ENCODE measurements at regions not wholly inside any gene's neighbourhood (a gene's known extent, or its start where the extent isn't known, plus 50 kb on each side); places are given as distances from the start of the nearest gene placed in this dataset.
"Not testable (repeated sequence)": the region's sequence is repeated elsewhere in the genome, so short reads cannot be mapped to it uniquely, and the experiment has no call there.

GRCh38 chr5:74500110-74500917 is 140.2 kb downstream of the ENC1 start:
- no peak for DNase-seq (ENCODE audit: low spot score)

- no peak for DNase-seq (ENCODE audit: low spot score)
Measured at GRCh38 chr5:74499256-74500050, 141.1 kb downstream of the ENC1 start.

- DNase-seq (ENCODE audit: low spot score) = no peak
Measured at GRCh38 chr5:74497706-74498105, 142.8 kb downstream of the ENC1 start.

- DNase-seq (ENCODE audit: low spot score) = no peak
Measured at GRCh38 chr5:74493411-74493810, 147.1 kb downstream of the ENC1 start.

- no peak for DNase-seq (ENCODE audit: low spot score)
Measured at GRCh38 chr5:74492230-74492629, 148.3 kb downstream of the ENC1 start.

DNA sequence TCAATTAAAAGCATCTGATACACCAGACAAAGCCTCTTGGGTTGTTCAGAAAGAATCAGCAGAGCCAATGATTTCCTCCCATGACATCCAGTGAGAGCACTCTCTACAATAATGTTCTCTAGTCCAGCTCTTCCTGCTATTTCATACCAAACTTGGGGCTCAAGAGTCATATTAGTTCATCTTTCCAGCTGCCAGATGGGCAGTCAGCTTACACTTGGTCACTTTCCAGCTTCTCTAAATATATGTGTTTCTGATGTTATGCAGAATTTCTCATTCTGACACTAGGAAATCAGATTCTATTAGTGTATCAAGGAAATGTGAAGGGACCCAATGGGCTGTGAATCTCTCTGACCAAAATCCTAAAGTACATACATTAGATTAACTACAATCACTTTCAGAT is 148.9 kb downstream of the ENC1 start:
- no peak for DNase-seq (ENCODE audit: low spot score)

GRCh38 chr5:74490814-74491213 is 149.7 kb downstream of the ENC1 start:
- DNase-seq (ENCODE audit: low spot score) = no peak

GRCh38 chr5:74482990-74483389 is 157.5 kb downstream of the ENC1 start:
- no peak for DNase-seq (ENCODE audit: low spot score)

DNA sequence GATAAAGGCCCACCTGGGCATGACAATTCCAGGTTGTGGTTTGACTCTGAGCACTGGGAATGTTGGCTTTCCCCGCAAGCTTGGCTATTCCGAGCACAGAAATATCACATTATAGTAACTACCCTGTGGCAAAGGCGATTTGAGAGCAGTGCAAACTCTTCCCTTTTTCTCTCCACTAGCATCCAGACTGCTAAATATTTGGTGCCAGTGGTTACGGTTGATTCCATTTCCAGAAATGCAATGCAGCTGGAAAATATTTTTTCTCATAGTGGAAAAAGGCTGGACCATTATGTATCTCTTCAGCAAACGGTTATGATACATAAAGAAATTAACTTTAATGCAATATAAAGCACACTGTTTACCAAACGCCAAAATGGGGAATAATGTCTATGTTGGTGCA is 158.0 kb downstream of the ENC1 start:
- no peak for DNase-seq (ENCODE audit: low spot score)

GRCh38 chr5:74481357-74481756 is 159.2 kb downstream of the ENC1 start:
- DNase-seq (ENCODE audit: low spot score) = not testable (repeated sequence)

DNA sequence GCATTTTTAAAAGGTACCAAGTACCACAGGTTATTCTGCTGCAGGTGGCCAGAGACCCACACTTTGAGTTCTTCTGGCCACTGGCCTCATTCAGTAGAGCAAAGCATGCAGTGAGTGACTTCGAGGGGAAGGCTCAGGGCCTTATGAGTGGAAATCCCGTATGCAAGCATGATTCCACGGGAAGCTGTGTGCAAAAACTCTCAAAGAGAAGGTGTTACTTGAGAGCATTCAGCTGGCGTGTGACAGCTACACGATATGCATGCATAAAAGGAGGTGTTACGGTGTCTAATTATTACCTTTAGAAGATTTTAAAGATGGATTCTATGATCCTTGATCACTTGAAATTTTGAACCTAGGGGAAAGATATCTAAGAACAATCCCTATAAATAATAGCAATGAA is 160.3 kb downstream of the ENC1 start:
- no peak for DNase-seq (ENCODE audit: low spot score)

GRCh38 chr5:74478328-74478727 is 162.2 kb downstream of the ENC1 start:
- DNase-seq (ENCODE audit: low spot score) = no peak

DNA sequence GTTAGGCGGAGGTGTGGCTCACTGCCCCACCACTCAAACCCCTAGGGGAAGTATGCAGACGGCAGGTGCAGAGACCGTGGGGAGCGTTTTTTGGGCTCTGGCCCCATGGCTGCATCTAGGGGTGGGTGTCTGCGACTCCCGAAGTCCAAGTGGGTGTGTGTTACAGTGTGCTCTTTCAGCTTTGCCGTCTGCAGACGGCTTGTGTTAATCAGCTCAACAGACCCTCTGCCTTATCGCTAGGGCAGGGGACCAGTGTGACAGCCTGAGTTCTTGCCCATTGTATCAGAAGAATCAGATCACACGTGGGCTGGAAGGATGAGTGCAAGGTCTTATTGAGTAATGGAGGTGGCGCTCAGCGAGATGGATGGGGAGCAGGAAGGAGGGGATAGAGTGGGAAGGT is 162.8 kb downstream of the ENC1 start:
- no peak for DNase-seq (ENCODE audit: low spot score)

DNA sequence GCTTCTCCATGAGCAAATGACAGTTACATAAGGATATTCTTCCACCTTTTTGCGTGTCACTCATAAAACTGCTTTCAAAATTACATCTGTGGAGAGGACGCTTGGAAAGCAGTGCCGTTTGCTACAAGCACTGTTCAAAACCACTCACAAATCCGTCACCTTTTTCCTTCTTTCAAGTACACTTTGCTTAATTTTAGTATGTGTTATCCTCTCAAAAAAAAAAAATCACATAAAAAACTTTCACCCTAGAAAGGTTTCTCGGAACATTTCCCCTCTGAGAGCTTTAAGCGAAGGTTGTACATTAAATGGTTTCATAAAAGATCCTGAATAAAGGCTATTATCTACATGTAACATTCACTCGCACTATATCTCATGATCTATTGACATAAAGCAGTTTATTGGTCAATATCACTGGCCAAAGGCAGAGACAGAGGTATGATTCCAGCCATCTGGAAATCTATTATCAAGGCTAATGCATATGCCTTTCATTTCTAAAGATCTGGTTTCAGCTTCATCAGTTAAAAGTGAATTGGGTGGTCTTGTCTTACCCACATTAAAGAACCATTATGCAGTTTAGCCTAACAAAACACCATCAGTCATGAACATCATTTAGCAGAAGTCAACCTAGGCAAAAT is 163.6 kb downstream of the ENC1 start:
- DNase-seq (ENCODE audit: low spot score) = no peak

DNA sequence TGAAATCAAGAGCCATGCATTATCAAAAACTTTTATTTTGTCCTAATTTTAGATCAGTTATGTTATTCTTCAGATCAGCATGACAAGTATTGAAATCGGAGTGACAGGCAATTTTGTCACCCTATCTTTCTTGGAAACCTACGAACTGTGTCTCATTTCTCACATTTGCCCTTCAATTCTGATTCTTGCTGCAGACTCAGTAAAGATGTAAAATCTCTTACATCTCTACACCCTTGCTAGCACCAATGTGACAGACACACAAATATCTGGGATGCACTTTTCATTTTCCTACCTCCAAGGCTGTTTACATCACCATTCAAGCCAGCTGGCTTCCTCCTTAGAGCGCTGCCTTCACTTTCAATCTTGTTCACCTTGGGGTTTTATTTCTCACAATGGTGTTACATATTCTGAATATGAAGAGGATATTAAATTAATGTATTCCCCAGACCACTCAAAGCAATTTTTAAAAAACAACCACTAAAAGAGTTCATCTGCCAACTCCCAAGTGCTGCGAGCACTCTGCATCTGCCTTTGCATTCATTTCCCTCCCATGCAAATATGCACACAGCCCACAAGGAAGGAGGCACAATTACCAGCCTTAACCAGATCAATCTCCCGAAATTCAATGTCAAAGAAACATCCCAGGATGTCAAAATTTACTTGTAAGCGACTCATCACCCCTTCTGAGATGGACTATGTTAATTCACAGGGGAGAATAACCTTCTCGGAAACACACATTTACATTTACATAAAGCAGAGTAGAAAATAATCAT is 164.3 kb downstream of the ENC1 start:
- DNase-seq (ENCODE audit: low spot score) = no peak

GRCh38 chr5:74471875-74472274 is 168.7 kb downstream of the ENC1 start:
- DNase-seq (ENCODE audit: low spot score) = no peak

DNA sequence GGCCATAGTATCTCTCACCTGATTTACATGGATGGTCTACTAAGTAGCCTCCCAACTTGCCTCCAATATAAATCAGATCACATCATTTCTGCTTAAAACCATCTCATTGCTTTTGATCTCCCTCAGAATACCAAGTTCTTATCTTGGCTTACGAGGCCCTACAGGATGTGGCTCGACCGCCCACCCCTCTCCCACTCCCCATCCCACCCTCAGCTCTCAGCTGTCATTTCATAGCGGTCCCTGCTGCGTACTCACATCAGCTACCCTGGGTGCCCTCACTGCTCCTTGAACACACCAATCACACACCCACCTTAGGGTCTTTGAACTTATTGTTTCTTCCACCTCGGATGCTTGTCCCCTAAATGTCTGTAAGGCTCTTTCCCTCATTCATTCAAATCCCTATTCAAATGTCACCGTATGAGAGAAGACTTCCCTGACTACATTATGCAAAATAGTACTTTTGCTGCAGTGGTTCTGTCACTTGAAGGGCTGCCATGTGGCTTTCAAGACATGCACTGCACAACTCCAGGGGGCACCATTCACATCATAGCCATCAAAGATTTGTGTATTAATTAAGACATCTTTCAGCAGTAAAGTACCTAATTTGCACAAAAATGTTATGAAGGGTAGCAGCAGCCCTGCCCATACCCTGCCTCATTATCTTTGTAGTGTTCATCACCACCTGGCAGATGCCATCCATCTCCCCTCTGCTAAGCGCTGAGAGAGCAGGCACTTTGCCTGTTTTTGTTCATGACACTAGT is 171.1 kb downstream of the ENC1 start:
- DNase-seq (ENCODE audit: low spot score) = no peak

- DNase-seq (ENCODE audit: low spot score) = no peak
Measured at GRCh38 chr5:74468421-74468820, 172.1 kb downstream of the ENC1 start.

DNA sequence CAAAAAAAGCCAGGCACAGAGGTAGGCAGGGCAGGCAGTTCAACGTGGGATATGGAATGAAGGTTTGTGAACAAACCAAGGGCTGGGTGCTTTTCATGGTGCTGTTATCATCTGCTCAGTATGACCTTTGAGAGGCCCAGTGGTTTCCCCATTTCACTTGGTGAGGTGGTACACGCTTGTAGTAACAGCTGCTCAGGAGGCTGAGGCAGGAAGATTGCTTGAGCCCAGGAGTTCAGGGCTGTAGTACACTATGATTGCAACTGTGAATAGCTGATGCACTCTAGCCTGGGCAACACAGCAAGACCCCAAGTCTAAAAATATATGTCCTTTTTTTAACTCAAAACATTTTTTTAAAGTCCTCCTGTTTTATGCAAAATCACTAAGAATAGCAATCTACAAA is 174.8 kb downstream of the ENC1 start:
- no peak for DNase-seq (ENCODE audit: low spot score)

DNA sequence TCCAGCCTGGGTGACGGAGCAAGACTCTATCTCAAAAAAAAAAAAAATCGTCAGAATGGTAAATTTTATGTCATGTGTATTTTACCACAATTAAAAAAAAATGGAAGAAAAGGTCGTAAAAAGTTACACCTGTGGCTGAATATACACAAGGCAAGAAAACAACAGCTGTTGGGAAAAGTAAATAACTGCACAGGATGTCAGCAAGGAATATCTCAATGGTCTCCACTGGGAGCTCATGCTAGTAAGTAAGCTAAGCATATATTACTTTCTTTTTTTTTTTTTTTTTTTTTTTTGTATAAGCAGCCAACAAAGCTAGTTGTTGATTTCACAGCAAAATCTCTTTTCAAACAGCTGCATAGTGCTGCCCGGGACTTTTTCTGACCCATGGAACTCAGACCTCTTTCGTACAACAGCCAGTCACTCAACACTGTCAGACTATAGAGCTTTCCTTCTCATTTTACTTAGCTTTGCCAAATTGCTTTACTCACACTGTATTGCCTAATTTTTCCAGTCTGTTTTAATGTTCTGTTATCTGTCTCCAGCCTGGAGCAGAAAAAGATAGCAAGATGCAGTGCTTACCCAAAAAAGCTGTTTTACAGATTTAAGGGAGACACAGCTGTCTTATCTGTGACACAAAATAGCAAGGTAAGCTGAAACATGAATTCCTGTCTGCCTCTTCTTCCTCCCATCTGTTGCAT is 175.9 kb downstream of the ENC1 start:
- no peak for DNase-seq (ENCODE audit: low spot score)

GRCh38 chr5:74462356-74462755 is 178.2 kb downstream of the ENC1 start:
- no peak for DNase-seq (ENCODE audit: low spot score)
